HepG2 (cell line): ENCODE measurements at regions not wholly inside any gene's neighbourhood (a gene's known extent, or its start where the extent isn't known, plus 50 kb on each side); places are given as distances from the start of the nearest gene placed in this dataset.

Experiments used
- ARID5B ChIP-seq: IDR thresholded peaks from 2 replicates; pipeline ENCODE4 v1.4.0; 2020; ENCODE audit warnings: mild to moderate bottlenecking, missing genetic modification reagents
- ATAD3A ChIP-seq: sonication (generic); formaldehyde crosslinking; IDR thresholded peaks from 2 replicates; pipeline ENCODE4 v1.4.0; 2020; ENCODE audit warnings: missing genetic modification reagents
- ELF3 ChIP-seq: IDR thresholded peaks from 2 replicates; pipeline ENCODE4 v1.6.1; 2016; ENCODE audit warnings: missing genetic modification reagents, missing compliant biosample characterization
- ELF4 ChIP-seq: sonication (generic); formaldehyde crosslinking; IDR thresholded peaks from 2 replicates; pipeline ENCODE4 v1.5.0; 2020; ENCODE audit warnings: missing genetic modification reagents, mild to moderate bottlenecking, moderate library complexity, borderline replicate concordance
- GTF3A ChIP-seq: sonication (generic); formaldehyde crosslinking; conservative IDR thresholded peaks from 2 replicates; pipeline ENCODE4 v1.4.0; 2020; ENCODE audit warnings: mild to moderate bottlenecking, missing genetic modification reagents
- HNF4A ChIP-seq: sonication (generic); formaldehyde crosslinking; IDR thresholded peaks from 2 replicates; pipeline ENCODE4 v1.4.0; 2020; ENCODE audit warnings: missing genetic modification reagents
- HOXA3 ChIP-seq: sonication (generic); formaldehyde crosslinking; IDR thresholded peaks from 2 replicates; pipeline ENCODE4 v1.5.0; 2020; ENCODE audit warnings: missing genetic modification reagents
- KLF6 ChIP-seq: IDR thresholded peaks from 2 replicates; pipeline ENCODE4 v1.8.0; 2016; ENCODE audit warnings: missing biosample characterization, missing genetic modification reagents
- RARA ChIP-seq: IDR thresholded peaks from 2 replicates; pipeline ENCODE4 v1.6.1; 2016; ENCODE audit warnings: missing genetic modification reagents, missing compliant biosample characterization
- SOX13 ChIP-seq, 3 experiments: fragments of 450-650 bp in 1 of 3; sonication (generic) in 1 of 3; formaldehyde crosslinking in 1 of 3; IDR thresholded peaks in 2 of 3; conservative IDR thresholded peaks in 1 of 3; 2 replicates each; pipeline versions ENCODE4 v1.5.0 to v1.6.1; 2016 to 2020; ENCODE audit warnings: antibody characterized with exemption in 1 of 3, mild to moderate bottlenecking in 1 of 3, missing compliant biosample characterization in 1 of 3, missing genetic modification reagents in 1 of 3, moderate library complexity in 1 of 3
- SPEN ChIP-seq: sonication (generic); formaldehyde crosslinking; IDR thresholded peaks from 2 replicates; pipeline ENCODE4 v1.5.1; 2020; ENCODE audit warnings: low read depth, mild to moderate bottlenecking, missing genetic modification reagents
- SRSF4 ChIP-seq: fragments of 200-400 bp; formaldehyde crosslinking; IDR thresholded peaks from one replicate; pipeline ENCODE4 v1.6.1; 2018; ENCODE audit warnings: mild to moderate bottlenecking, low read depth, low read length, moderate library complexity; ENCODE audit not compliant: poor library complexity, severe bottlenecking
- STAG1 ChIP-seq: sonication (generic); formaldehyde crosslinking; IDR thresholded peaks from 2 replicates; pipeline ENCODE4 v1.4.0; 2020; ENCODE audit warnings: missing genetic modification reagents
- ZFP37 ChIP-seq: sonication (generic); formaldehyde crosslinking; IDR thresholded peaks from 2 replicates; pipeline ENCODE4 v1.4.0; 2020; ENCODE audit warnings: missing genetic modification reagents, borderline replicate concordance
- ZFX ChIP-seq: sonication (generic); formaldehyde crosslinking; IDR thresholded peaks from 2 replicates; pipeline ENCODE4 v1.4.0; 2020; ENCODE audit warnings: mild to moderate bottlenecking, low read depth, missing genetic modification reagents, moderate library complexity
- ZNF230 ChIP-seq: sonication (generic); formaldehyde crosslinking; IDR thresholded peaks from 2 replicates; pipeline ENCODE4 v1.4.0; 2020; ENCODE audit warnings: mild to moderate bottlenecking, missing genetic modification reagents
- ZNF232 ChIP-seq: sonication (generic); formaldehyde crosslinking; IDR thresholded peaks from 2 replicates; pipeline ENCODE4 v1.4.0; 2020; ENCODE audit warnings: missing genetic modification reagents, borderline replicate concordance
- ZNF674 ChIP-seq: sonication (generic); formaldehyde crosslinking; IDR thresholded peaks from 2 replicates; pipeline ENCODE4 v1.5.0; 2020; ENCODE audit warnings: low read depth, mild to moderate bottlenecking, missing genetic modification reagents
- ZNF747 ChIP-seq: sonication (generic); formaldehyde crosslinking; IDR thresholded peaks from 2 replicates; pipeline ENCODE4 v1.8.1; 2023; ENCODE audit warnings: missing genetic modification reagents, mild to moderate bottlenecking, borderline replicate concordance
- ZNF784 ChIP-seq: sonication (generic); formaldehyde crosslinking; IDR thresholded peaks from 2 replicates; pipeline ENCODE4 v1.5.1; 2020; ENCODE audit warnings: missing genetic modification reagents, mild to moderate bottlenecking, borderline replicate concordance
- ZNF790 ChIP-seq: sonication (generic); formaldehyde crosslinking; IDR thresholded peaks from 2 replicates; pipeline ENCODE4 v1.8.0; 2022; ENCODE audit warnings: missing genetic modification reagents, mild to moderate bottlenecking, borderline replicate concordance
- ZUFSP ChIP-seq: sonication (generic); formaldehyde crosslinking; IDR thresholded peaks from 2 replicates; pipeline ENCODE4 v1.9.0; 2021; ENCODE audit warnings: missing genetic modification reagents, mild to moderate bottlenecking, borderline replicate concordance

GRCh38 chr10:90982406-90983008 lies 61.6 kb upstream of the ANKRD1 start (continued):
- TF ChIP-seq SPEN, result no peak
- no peak for TF ChIP-seq ZNF784 (CRISPR knock-in tag)
- TF ChIP-seq ZNF790 (CRISPR knock-in tag), result no peak
- TF ChIP-seq ATAD3A (CRISPR knock-in tag), result no peak
- TF ChIP-seq SOX13 (IDR thresholded peaks at IDR 0.05), result no peak
- no peak for TF ChIP-seq SOX13 (CRISPR knock-in tag; conservative IDR thresholded peaks at IDR 0.05 in 1 of 2, IDR thresholded peaks at IDR 0.05 in 1 of 2)
- no peak for TF ChIP-seq ZFP37 (CRISPR knock-in tag)
- peak; percentile 9; the same call in 1 of the 2 replicates for TF ChIP-seq STAG1 (CRISPR knock-in tag)
- no peak for TF ChIP-seq ELF4
- no peak for TF ChIP-seq ZNF674 (CRISPR knock-in tag)
- no peak for TF ChIP-seq GTF3A
- peak; percentile 68 for TF ChIP-seq ARID5B (CRISPR knock-in tag)
- no peak for TF ChIP-seq ZNF232 (CRISPR knock-in tag)
- TF ChIP-seq HNF4A (CRISPR knock-in tag), result peak; percentile 31
- peak; percentile 74 for TF ChIP-seq RARA
- no peak for TF ChIP-seq SRSF4
- no peak for TF ChIP-seq ZNF747
- no peak for TF ChIP-seq ZNF230 (CRISPR knock-in tag)
- TF ChIP-seq KLF6 (CRISPR knock-in tag), result no peak
- no peak for TF ChIP-seq ZUFSP (CRISPR knock-in tag)
- no peak for TF ChIP-seq ELF3 (CRISPR knock-in tag)
- TF ChIP-seq ZFX (CRISPR knock-in tag), result no peak
- no peak for TF ChIP-seq HOXA3 (CRISPR knock-in tag)
